NB4 (cell line): ENCODE measurements at regions not wholly inside any gene's neighbourhood (a gene's known extent, or its start where the extent isn't known, plus 50 kb on each side); places are given as distances from the start of the nearest gene placed in this dataset.

Experiments used
- CTCF ChIP-seq: IDR thresholded peaks from one replicate; pipeline ENCODE4 v1.5.1; 2012; ENCODE audit warnings: low read depth, low read length
- MYC ChIP-seq: IDR thresholded peaks from 2 replicates; pipeline ENCODE4 v1.6.1; 2011; ENCODE audit warnings: low read depth, low read length

DNA sequence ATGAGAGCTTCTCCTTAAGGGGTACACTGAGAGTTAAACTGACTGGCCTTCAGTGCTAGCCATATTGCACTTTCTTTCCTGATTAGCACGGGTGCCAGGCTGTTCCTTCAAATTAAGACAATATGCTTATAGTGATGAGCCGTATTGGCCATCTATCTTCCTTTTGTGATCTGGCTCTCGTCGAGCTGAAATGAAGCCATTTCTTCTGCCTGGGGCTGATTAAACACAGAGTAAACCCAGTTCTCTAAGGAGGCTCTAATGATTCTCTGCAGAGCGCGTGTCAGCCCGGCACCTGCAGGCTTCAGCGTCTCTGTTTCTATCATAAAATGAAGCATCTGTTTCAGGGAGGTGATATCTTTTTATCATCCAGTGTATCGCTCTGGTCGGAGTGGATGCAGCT lies 107.5 kb upstream of the NR2F2 start:
- TF ChIP-seq CTCF (no peak), MYC (no peak)
